ENCODE measurements at regions not wholly inside any gene's neighbourhood (a gene's known extent, or its start where the extent isn't known, plus 50 kb on each side); places are given as distances from the start of the nearest gene placed in this dataset.

- no peak for ATAC-seq
- H2AFZ ChIP-seq (ENCODE audit: low read depth, low read length): no peak overlapping the region
- H3K4me2 ChIP-seq (ENCODE audit: insufficient read depth, low read length): no peak overlapping the region
- TF ChIP-seq HDAC3 (IDR thresholded peaks at IDR 0.05; ENCODE audit: borderline replicate concordance, partially characterized antibody) (no peak), CEBPG (CRISPR knock-in tag; IDR thresholded peaks at IDR 0.05) (no peak), CEBPG (tag; conservative IDR thresholded peaks at IDR 0.05 in 1 of 2, IDR thresholded peaks at IDR 0.05 in 1 of 2) (peak in 1 of 2 experiments; percentile 32; a peak in 1 of 4 replicates), CEBPB (tag; IDR thresholded peaks at IDR 0.05) (peak; percentile 48; the same call in 1 of the 2 replicates), ZNF436 (CRISPR knock-in tag; IDR thresholded peaks at IDR 0.05) (no peak)
- no peak overlapping the region for H3K9ac ChIP-seq (ENCODE audit: insufficient read depth in 1 of 2, low read depth in 2 of 2, low read length in 2 of 2)
- no peak for DNase-seq (ENCODE audit: extremely low read depth in 1 of 4, low spot score in 3 of 4)
- no peaks in the 10 kb centered on the region for H3K4me1 ChIP-seq (replicated peaks in 1 of 2; ENCODE audit: control insufficient read depth in 2 of 2, insufficient read depth in 2 of 2, low read length in 2 of 2)
- in situ Hi-C loops (cut with MboI): no loop called here
- no peak overlapping the region for H3K4me3 ChIP-seq
- H3K9me1 ChIP-seq (ENCODE audit: control insufficient read depth, insufficient read depth, low read length): no peaks in the 10 kb centered on the region
- no peak for FAIRE-seq
- H3K27me3 ChIP-seq (ENCODE audit: control insufficient read depth in 2 of 2, insufficient read depth in 2 of 2, low read length in 2 of 2): no peaks in the 10 kb centered on the region
- intact Hi-C loops (cut with micrococcal nuclease): no loop called here
- no peak overlapping the region for H3K27ac ChIP-seq (ENCODE audit: extremely low read depth, low read depth, low read length)
- no peaks in the 10 kb centered on the region for H3K9me3 ChIP-seq (replicated peaks; ENCODE audit: control insufficient read depth, insufficient read depth, low read depth, low read length)
- H4K20me1 ChIP-seq (replicated peaks; ENCODE audit: control insufficient read depth, insufficient read depth, low read length): no peaks in the 10 kb centered on the region
- no TSS peak for BruUV-seq (replicated peaks)
- WGBS (ENCODE audit: insufficient coverage, low coverage, missing lambda C conversion rate): 0% methylated on average over 2 of the region's 2 CpGs
- ChIA-PET CTCF (ENCODE audit: low intra/inter-chr PET ratio) (no interaction called here), POLR2A (no interaction called here)
- H3K79me2 ChIP-seq (ENCODE audit: control insufficient read depth, insufficient read depth, low read length): no peaks in the 10 kb centered on the region
- no peaks in the 10 kb centered on the region for H3K36me3 ChIP-seq (ENCODE audit: control insufficient read depth, insufficient read depth, low read length)
These were observed 202.7 kb upstream of the LRIG1 start for GRCh38 chr3:66703501-66703900.

- ATAC-seq (no peak), FAIRE-seq (no peak), DNase-seq (ENCODE audit: extremely low read depth in 1 of 4, low spot score in 3 of 4) (no peak)
- no peaks in the 10 kb centered on the region for H3K79me2 ChIP-seq (ENCODE audit: control insufficient read depth, insufficient read depth, low read length)
- no peak overlapping the region for H3K27ac ChIP-seq (ENCODE audit: extremely low read depth, low read depth, low read length)
- intact Hi-C loops (cut with micrococcal nuclease): no loop called here
- POLR2A ChIA-PET: interaction anchor here (0.6 kb wide), 1 partner anchor 9 kb away, joined by 3 read pairs; no protein-coding TSS in a partner anchor
- no peaks in the 10 kb centered on the region for H3K9me1 ChIP-seq (ENCODE audit: control insufficient read depth, insufficient read depth, low read length)
- no peaks in the 10 kb centered on the region for H3K27me3 ChIP-seq (ENCODE audit: control insufficient read depth in 2 of 2, insufficient read depth in 2 of 2, low read length in 2 of 2)
- no peaks in the 10 kb centered on the region for H3K36me3 ChIP-seq (ENCODE audit: control insufficient read depth, insufficient read depth, low read length)
- H3K9ac ChIP-seq (ENCODE audit: insufficient read depth in 1 of 2, low read depth in 2 of 2, low read length in 2 of 2): no peak overlapping the region
- no peak overlapping the region for H3K4me3 ChIP-seq
- no peaks in the 10 kb centered on the region for H3K4me1 ChIP-seq (replicated peaks in 1 of 2; ENCODE audit: control insufficient read depth in 2 of 2, insufficient read depth in 2 of 2, low read length in 2 of 2)
- CTCF ChIA-PET (ENCODE audit: low intra/inter-chr PET ratio): no interaction called here
- WGBS (ENCODE audit: insufficient coverage, low coverage, missing lambda C conversion rate): 0% methylated on average over 2 of the region's 2 CpGs
- no peak overlapping the region for H3K4me2 ChIP-seq (ENCODE audit: insufficient read depth, low read length)
- in situ Hi-C loops (cut with MboI): no loop called here
- TF ChIP-seq L3MBTL2 (IDR thresholded peaks at IDR 0.05) (no peak), POU5F1 (IDR thresholded peaks at IDR 0.05; ENCODE audit: borderline replicate concordance, low read depth, low read length, partially characterized antibody) (no peak)
- TF ChIP-seq, protein P1, sequence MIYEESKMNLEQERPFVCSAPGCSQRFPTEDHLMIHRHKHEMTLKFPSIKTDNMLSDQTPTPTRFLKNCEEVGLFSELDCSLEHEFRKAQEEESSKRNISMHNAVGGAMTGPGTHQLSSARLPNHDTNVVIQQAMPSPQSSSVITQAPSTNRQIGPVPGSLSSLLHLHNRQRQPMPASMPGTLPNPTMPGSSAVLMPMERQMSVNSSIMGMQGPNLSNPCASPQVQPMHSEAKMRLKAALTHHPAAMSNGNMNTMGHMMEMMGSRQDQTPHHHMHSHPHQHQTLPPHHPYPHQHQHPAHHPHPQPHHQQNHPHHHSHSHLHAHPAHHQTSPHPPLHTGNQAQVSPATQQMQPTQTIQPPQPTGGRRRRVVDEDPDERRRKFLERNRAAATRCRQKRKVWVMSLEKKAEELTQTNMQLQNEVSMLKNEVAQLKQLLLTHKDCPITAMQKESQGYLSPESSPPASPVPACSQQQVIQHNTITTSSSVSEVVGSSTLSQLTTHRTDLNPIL (CRISPR knock-in tag; IDR thresholded peaks at IDR 0.05): no peak
- no peaks in the 10 kb centered on the region for H3K9me3 ChIP-seq (replicated peaks; ENCODE audit: control insufficient read depth, insufficient read depth, low read depth, low read length)
- no TSS peak for BruUV-seq (replicated peaks)
- H2AFZ ChIP-seq (ENCODE audit: low read depth, low read length): no peak overlapping the region
- H4K20me1 ChIP-seq (replicated peaks; ENCODE audit: control insufficient read depth, insufficient read depth, low read length): no peaks in the 10 kb centered on the region
These were observed 204.3 kb upstream of the LRIG1 start for GRCh38 chr3:66705076-66705475.
